VCaP (cell line): ENCODE measurements at regions not wholly inside any gene's neighbourhood (a gene's known extent, or its start where the extent isn't known, plus 50 kb on each side); places are given as distances from the start of the nearest gene placed in this dataset.
"Not testable (repeated sequence)": the region's sequence is repeated elsewhere in the genome, so short reads cannot be mapped to it uniquely, and the experiment has no call there.

Experiments used
- H3K27ac ChIP-seq: fragments of 450-650 bp; 2 replicates; pipeline ENCODE4 v1.5.1; 2017
- TF ChIP-seq, protein P1 (sequence below): fragments of 450-650 bp; conservative IDR thresholded peaks from 2 replicates; pipeline ENCODE4 v1.5.1; 2017; ENCODE audit warnings: mild to moderate bottlenecking, moderate library complexity

DNA sequence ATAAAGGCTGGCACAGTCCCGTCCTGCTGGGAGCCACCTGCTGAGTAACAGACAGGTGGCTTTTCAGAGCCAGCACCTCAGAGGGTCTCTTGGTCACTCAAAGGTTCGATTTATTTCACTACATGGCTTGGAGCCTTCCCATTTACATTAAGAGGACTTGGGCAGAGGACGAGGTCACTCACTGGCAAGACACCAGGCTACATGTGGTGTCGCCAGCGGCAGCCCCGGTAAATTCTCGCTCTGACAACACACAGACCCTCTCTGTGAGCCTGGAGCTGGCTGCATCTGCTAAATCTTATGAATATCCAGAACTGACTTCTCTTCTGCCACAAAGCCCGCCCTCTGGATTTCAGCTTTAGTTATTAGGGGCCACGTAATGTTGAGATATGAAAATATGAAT, 254.7 kb downstream of the VAPA start:
- H3K27ac ChIP-seq = no peak overlapping the region
- TF ChIP-seq, protein P1, sequence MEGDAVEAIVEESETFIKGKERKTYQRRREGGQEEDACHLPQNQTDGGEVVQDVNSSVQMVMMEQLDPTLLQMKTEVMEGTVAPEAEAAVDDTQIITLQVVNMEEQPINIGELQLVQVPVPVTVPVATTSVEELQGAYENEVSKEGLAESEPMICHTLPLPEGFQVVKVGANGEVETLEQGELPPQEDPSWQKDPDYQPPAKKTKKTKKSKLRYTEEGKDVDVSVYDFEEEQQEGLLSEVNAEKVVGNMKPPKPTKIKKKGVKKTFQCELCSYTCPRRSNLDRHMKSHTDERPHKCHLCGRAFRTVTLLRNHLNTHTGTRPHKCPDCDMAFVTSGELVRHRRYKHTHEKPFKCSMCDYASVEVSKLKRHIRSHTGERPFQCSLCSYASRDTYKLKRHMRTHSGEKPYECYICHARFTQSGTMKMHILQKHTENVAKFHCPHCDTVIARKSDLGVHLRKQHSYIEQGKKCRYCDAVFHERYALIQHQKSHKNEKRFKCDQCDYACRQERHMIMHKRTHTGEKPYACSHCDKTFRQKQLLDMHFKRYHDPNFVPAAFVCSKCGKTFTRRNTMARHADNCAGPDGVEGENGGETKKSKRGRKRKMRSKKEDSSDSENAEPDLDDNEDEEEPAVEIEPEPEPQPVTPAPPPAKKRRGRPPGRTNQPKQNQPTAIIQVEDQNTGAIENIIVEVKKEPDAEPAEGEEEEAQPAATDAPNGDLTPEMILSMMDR = no peak

DNA sequence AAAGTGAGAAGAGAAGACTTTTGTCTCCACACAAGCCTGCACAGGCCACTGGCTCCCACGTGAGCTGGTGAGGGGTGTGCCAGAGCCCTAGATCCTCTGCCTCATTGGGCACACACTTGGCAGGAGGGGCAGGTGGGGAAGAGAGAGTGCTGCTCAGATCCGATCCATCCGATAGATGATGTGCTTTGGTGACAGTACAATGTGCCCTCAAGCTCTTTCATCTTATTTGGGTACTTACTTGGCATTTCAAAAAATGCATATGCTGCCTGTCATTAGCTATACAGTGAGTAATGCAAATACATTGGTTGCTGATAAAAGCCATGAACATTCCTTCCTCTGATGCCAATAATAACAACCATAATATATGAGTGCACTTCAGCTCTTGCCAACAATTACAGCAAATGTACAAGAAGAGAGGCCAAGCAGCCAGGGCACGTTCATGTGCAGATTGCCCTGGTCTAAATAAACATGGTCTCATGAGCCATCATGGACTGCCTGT, 255.3 kb downstream of the VAPA start:
- TF ChIP-seq, protein P1 = no peak
- peak overlapping the region; percentile 7; the same call in 1 of the 2 replicates for H3K27ac ChIP-seq

DNA sequence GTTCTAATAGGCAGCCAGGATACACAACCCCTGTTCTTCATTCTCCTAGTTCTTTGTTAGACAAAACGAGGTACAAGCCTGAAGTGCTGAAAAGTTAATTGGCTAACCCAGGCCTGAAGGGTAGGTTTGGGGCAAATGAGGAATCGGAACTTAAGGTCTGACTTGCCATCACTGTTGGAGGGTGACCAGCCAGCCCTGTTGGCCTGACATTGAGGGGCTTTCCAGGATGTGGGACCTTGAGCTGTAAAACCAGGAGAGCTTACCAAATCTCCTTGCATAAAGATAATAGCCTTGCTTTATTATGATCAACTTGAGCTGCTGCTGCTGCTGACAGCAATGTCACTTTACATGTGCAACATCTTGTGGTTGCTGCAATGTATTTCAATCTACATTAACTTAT, 256.0 kb downstream of the VAPA start:
- TF ChIP-seq, protein P1 = no peak
- H3K27ac ChIP-seq = peak overlapping the region; percentile 7; the same call in 1 of the 2 replicates

DNA sequence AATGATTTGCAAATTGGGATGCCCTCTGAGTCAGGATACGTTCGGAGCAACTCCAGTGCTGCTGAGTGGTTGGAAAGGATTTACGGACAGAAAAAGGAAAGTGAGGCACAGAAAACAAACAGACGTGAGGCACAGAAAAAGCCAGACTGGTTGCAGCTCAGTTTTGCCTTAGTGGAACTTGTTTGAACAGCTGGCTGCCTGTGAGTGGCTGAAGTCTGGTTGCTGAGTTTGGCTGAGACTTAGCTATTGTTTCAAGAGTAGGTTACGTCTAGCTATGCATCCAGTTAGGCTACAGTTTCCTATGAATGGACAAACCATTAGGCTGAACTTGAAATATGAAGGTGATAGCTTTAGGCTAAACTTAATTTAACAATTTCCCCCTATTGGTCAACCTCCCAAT, 256.6 kb downstream of the VAPA start:
- peak overlapping the region; percentile 7; the same call in 1 of the 2 replicates for H3K27ac ChIP-seq
- TF ChIP-seq, protein P1 = no peak

DNA sequence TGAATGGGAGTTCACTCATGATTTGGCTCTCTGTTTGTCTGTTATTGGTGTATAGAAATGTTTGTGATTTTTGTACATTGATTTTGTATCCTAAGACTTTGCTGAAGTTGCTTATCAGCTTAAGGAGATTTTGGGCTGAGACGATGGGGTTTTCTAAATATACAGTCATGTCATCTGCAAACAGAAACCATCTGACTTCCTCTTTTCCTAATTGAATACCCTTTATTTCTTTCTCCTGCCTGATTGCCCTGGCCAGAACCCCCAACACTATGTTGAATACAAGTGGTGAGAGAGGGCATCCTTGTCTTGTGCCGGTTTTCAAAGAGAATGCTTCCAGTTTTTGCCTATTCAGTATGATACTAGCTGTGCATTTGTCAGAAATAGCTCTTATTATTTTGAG, 261.5 kb downstream of the VAPA start:
- H3K27ac ChIP-seq = not testable (repeated sequence)

DNA sequence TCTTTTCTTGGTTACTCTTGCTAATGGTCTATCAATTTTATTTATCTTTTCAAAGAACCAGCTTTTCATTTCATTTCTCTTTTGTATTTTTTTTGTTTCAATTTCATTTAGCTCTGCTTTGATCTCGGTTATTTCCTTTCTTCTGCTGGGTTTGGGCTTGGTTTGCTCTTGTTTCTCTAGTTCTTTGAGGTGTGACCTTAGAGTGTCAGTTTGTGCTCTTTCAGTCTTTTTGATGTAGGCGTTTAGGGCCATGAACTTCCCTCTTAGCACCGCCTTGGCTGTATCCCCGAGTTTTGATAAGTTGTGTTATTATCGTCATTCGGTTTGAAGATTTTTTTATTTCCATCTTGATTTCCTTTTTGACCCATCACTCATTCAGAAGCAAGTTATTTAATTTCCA, 265.5 kb downstream of the VAPA start:
- H3K27ac ChIP-seq = not testable (repeated sequence)

DNA sequence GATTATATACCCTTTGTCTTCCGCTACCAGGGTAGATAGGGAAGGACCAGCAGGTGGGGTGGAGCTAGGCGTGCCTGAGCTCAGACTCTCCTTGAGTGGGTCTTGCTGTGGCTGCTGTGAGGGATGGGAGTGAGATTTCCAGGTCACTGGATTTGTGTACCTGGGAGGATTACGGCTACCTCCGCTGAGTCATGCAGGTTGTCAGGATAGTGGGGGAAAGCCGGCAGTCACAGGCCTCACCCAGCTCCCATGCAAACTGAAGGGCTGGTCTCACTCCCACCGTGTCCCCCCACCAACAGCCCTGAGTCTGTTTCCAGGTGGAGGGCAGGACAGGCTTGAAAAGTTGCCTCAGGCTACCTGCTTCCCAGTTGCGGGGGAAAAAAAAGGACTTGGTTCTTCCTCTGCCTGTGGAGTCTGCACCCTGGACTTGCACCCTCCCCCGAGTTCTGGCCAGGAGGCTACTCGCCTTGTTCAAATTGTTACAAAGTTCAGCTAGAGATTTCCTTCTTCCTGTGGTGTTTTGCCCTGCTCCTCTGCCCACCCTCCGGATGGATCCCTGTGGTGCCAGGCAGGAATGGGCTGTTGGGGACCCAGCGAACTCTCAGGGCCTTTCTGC, 268.3 kb downstream of the VAPA start:
- no peak overlapping the region for H3K27ac ChIP-seq
- TF ChIP-seq, protein P1 = no peak

DNA sequence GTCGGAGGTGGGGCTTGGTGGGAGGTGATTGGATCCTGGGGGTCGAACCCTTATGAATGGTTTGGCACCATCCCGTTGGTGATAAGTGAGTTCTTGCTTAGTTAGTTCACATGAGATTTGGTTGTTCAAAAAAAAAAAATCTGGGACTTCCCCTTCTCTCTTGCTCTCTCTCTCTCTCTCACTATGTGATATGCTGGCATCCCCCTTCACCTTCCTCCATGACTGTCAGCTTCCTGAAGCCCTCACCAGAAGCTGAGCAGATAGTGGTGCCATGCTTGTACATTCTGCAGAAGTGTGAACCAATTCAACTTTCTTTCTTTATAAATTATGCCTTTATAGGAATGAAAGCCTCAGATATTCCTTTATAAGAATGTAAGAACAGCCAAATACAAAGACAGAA, 269.7 kb upstream of the APCDD1 start:
- TF ChIP-seq, protein P1 = no peak
- no peak overlapping the region for H3K27ac ChIP-seq
